HG03045 (cell line): ENCODE measurements at regions not wholly inside any gene's neighbourhood (a gene's known extent, or its start where the extent isn't known, plus 50 kb on each side); places are given as distances from the start of the nearest gene placed in this dataset.
A peak's percentile ranks its signal among the peaks of the same experiment; 100 is the strongest.

ENCODE experiments used
- ATAC-seq: cut with Tn5 transposase; IDR thresholded peaks from one replicate; pipeline ENCODE4 v1.9.1; 2021; ENCODE audit warnings: mild to moderate bottlenecking, moderate library complexity; ENCODE audit not compliant: unreplicated experiment

- no peak for ATAC-seq
Observed at GRCh38 chr1:87800006-87800405, 471.3 kb downstream of the LMO4 start.

- no peak for ATAC-seq
Observed at GRCh38 chr1:87803375-87803774, 474.7 kb downstream of the LMO4 start.

- ATAC-seq, result no peak
Observed at GRCh38 chr1:87804128-87804527, 475.4 kb downstream of the LMO4 start.

- no peak for ATAC-seq
Observed at GRCh38 chr1:87805666-87806378, 477.1 kb downstream of the LMO4 start.

GRCh38 chr1:87806379-87807094, 477.9 kb downstream of the LMO4 start:
- ATAC-seq, result no peak

GRCh38 chr1:87810166-87810565, 481.5 kb downstream of the LMO4 start:
- ATAC-seq, result no peak

- no peak for ATAC-seq
Observed at GRCh38 chr1:87812871-87813577, 484.3 kb downstream of the LMO4 start.

GRCh38 chr1:87814573-87814972, 485.9 kb downstream of the LMO4 start:
- ATAC-seq, result no peak

GRCh38 chr1:87816646-87817045, 488.0 kb downstream of the LMO4 start:
- no peak for ATAC-seq

- no peak for ATAC-seq
Observed at GRCh38 chr1:87820668-87821334, 492.1 kb downstream of the LMO4 start.

- ATAC-seq, result no peak
Observed at GRCh38 chr1:87821335-87821697, 492.6 kb downstream of the LMO4 start.

GRCh38 chr1:87826681-87827251, 498.1 kb downstream of the LMO4 start:
- peak; percentile 84 for ATAC-seq

GRCh38 chr1:87829360-87829759, 500.7 kb downstream of the LMO4 start:
- ATAC-seq, result no peak

- ATAC-seq, result no peak
Observed at GRCh38 chr1:87830432-87830978, 501.8 kb downstream of the LMO4 start.

- ATAC-seq, result no peak
Observed at GRCh38 chr1:87833166-87833565, 504.5 kb downstream of the LMO4 start.

- no peak for ATAC-seq
Observed at GRCh38 chr1:87834151-87834550, 505.5 kb downstream of the LMO4 start.

- no peak for ATAC-seq
Observed at GRCh38 chr1:87834941-87835340, 506.3 kb downstream of the LMO4 start.

GRCh38 chr1:87840767-87841166, 512.1 kb downstream of the LMO4 start:
- no peak for ATAC-seq

GRCh38 chr1:87841332-87841731, 512.7 kb downstream of the LMO4 start:
- no peak for ATAC-seq

- no peak for ATAC-seq
Observed at GRCh38 chr1:87842156-87842555, 513.5 kb downstream of the LMO4 start.

- ATAC-seq, result no peak
Observed at GRCh38 chr1:87844251-87844650, 515.6 kb downstream of the LMO4 start.
